Endothelial cell (in vitro differentiated cells): ENCODE measurements at regions not wholly inside any gene's neighbourhood (a gene's known extent, or its start where the extent isn't known, plus 50 kb on each side); places are given as distances from the start of the nearest gene placed in this dataset.

Experiments used
- DNase-seq: peaks from one replicate; pipeline ENCODE4 v3.0.0; 2021; ENCODE audit warnings: low spot score
- H3K27ac Mint-ChIP-seq: one replicate; pipeline ENCODE4 v1.8.0; 2021; ENCODE audit warnings: mixed read lengths, inconsistent platforms; ENCODE audit not compliant: unreplicated experiment
- H3K27me3 Mint-ChIP-seq: one replicate; pipeline ENCODE4 v1.8.0; 2021; ENCODE audit warnings: mild to moderate bottlenecking, moderate library complexity, mixed read lengths, inconsistent platforms; ENCODE audit not compliant: unreplicated experiment
- H3K36me3 Mint-ChIP-seq: one replicate; pipeline ENCODE4 v1.8.0; 2021; ENCODE audit warnings: mild to moderate bottlenecking, low read depth, mixed read lengths, inconsistent platforms; ENCODE audit not compliant: unreplicated experiment
- H3K4me1 Mint-ChIP-seq: one replicate; pipeline ENCODE4 v1.8.0; 2021; ENCODE audit warnings: mild to moderate bottlenecking, mixed read lengths, inconsistent platforms; ENCODE audit not compliant: unreplicated experiment
- H3K4me3 Mint-ChIP-seq: one replicate; pipeline ENCODE4 v1.8.0; 2021; ENCODE audit warnings: mild to moderate bottlenecking, mixed read lengths, inconsistent platforms; ENCODE audit not compliant: unreplicated experiment
- H3K9me3 Mint-ChIP-seq: one replicate; pipeline ENCODE4 v1.8.0; 2021; ENCODE audit warnings: mixed read lengths, inconsistent platforms; ENCODE audit not compliant: unreplicated experiment
- TF ChIP-seq, protein P1 (sequence below): fragments of 200-600 bp; sonication (generic); IDR thresholded peaks from one replicate; pipeline ENCODE4 v1.5.0; 2021; ENCODE audit warnings: antibody characterized with exemption; ENCODE audit not compliant: unreplicated experiment

DNA sequence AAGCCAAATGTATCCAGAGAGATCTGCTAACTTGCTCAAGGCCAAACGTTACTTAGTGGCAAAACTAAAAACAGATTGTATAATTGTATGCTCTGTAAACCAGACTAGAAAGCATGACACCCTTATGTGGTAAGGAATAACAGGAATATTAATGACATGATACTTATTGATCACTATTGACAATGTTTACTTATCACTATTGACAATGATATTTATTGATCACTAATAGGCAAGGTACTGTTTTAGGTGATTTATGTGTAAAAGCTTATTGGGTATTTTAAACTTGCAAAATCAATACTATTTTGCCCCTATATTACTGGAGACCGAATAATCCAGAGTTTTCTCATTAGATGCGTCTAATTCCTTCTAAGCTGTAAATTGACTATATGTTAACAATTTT is 985.1 kb downstream of the CDH11 start:
- TF ChIP-seq, protein P1, sequence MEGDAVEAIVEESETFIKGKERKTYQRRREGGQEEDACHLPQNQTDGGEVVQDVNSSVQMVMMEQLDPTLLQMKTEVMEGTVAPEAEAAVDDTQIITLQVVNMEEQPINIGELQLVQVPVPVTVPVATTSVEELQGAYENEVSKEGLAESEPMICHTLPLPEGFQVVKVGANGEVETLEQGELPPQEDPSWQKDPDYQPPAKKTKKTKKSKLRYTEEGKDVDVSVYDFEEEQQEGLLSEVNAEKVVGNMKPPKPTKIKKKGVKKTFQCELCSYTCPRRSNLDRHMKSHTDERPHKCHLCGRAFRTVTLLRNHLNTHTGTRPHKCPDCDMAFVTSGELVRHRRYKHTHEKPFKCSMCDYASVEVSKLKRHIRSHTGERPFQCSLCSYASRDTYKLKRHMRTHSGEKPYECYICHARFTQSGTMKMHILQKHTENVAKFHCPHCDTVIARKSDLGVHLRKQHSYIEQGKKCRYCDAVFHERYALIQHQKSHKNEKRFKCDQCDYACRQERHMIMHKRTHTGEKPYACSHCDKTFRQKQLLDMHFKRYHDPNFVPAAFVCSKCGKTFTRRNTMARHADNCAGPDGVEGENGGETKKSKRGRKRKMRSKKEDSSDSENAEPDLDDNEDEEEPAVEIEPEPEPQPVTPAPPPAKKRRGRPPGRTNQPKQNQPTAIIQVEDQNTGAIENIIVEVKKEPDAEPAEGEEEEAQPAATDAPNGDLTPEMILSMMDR: no peak
- no peaks in the 10 kb centered on the region for H3K36me3 Mint-ChIP-seq

DNA sequence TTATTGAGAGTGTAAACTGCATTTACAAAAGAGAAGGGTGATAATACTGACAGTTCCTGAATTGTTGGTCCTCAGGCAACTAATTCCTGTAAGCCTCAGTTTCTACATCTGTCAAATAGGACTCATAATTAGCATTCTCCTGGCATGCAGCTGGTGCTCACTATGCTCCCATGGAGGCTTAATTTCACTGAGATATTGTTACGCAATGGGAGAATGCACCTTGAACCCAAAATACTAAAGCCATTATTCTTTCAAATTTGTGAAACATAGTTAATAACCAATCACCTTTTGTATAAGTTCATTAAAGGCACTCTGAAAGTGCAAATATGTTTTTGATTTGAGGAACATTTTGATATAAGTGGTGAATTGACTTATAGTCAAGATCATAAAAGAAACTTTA is 985.5 kb downstream of the CDH11 start:
- no peak overlapping the region for H3K27ac Mint-ChIP-seq
- no peak overlapping the region for H3K4me3 Mint-ChIP-seq
- no peaks in the 10 kb centered on the region for H3K9me3 Mint-ChIP-seq
- TF ChIP-seq, protein P1: no peak
- no peaks in the 10 kb centered on the region for H3K36me3 Mint-ChIP-seq
- no peaks in the 10 kb centered on the region for H3K27me3 Mint-ChIP-seq
- DNase-seq: no peak
- peaks cover 5% of the 10 kb centered on the region for H3K4me1 Mint-ChIP-seq

More for the DNA sequence above, 985.1 kb downstream of the CDH11 start:
- H3K9me3 Mint-ChIP-seq: no peaks in the 10 kb centered on the region
- peaks cover 5% of the 10 kb centered on the region for H3K4me1 Mint-ChIP-seq
- no peak overlapping the region for H3K4me3 Mint-ChIP-seq
- DNase-seq: no peak
- no peaks in the 10 kb centered on the region for H3K27me3 Mint-ChIP-seq
- H3K27ac Mint-ChIP-seq: no peak overlapping the region

DNA sequence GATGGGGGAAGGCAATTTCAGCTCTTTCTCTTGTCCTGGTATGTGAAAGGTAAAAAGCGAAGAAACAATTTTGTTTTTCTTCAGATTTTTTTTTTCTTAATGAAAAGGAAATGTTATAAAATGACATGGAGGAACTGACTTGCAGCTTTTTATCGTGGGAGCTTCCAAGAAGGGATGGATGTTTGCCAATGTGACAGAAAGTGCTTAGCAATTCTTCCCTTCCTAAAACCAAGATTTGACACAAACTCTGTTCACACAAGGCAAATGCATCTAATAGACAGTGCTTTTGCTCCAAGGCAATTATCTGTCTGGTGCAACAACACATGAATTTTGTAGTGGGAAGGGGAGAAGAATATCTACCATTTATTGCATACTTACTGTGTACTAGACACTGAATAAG is 988.5 kb downstream of the CDH11 start:
- DNase-seq: no peak
- H3K27me3 Mint-ChIP-seq: no peaks in the 10 kb centered on the region
- peaks cover 5% of the 10 kb centered on the region for H3K4me1 Mint-ChIP-seq
- H3K27ac Mint-ChIP-seq: no peak overlapping the region
- TF ChIP-seq, protein P1: no peak
- H3K4me3 Mint-ChIP-seq: no peak overlapping the region
- H3K36me3 Mint-ChIP-seq: no peaks in the 10 kb centered on the region
- H3K9me3 Mint-ChIP-seq: no peaks in the 10 kb centered on the region

DNA sequence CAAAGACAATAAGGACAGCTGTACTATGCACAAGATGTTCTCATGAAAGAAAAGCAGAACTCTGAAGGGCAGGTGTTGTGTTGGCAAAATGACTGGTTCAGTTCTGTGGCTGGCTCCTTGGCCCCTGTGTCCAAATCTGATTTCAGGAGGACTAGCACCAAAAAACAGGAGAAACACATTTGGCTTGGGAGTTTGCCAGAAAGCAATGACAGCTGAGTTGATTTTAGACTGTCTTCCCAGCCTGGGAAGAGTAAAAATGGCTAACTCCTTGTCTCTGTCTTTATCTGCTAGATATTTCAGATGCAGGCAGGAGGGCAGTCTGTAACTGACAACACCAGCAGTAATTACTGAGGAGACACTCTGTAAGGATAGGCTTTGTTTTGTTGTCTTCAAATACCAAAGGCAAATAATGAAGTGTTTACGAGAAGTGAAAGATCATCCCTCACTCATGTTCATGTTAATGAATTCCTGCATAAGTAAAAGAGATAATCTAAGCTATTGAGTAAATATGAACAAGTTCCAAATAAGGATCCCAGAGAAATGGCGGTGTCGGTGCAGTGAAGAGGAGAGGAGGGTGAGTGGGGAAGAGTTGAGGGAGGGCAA is 989.0 kb downstream of the CDH11 start:
- Mint-ChIP-seq H3K9me3 (no peaks in the 10 kb centered on the region), H3K27me3 (no peaks in the 10 kb centered on the region), H3K27ac (no peak overlapping the region), H3K4me3 (no peak overlapping the region), H3K36me3 (no peaks in the 10 kb centered on the region), H3K4me1 (peaks cover 5% of the 10 kb centered on the region)
- no peak for DNase-seq
- TF ChIP-seq, protein P1: no peak

DNA sequence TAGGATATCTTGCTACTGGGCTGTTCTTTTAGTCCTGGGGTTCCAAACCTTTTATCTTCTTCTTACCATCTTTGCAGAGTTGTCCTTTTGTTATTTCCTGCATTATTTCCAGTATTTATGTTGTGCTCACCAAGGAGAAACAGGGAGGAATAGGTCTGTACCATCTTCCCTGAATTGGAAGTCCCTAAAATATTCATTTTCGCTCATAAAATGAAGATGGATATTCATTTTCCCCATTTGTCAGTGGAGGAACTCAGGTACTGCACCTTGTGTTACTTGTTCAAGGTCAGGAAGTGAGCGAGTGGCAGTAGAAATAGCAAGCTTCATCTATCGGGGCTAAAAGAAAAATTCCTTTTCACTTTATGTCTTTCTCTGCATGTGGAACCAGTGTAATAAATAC is 989.7 kb downstream of the CDH11 start:
- no peaks in the 10 kb centered on the region for H3K36me3 Mint-ChIP-seq

More for the DNA sequence above, 989.7 kb downstream of the CDH11 start:
- H3K4me3 Mint-ChIP-seq: no peak overlapping the region
- TF ChIP-seq, protein P1: peak; percentile 52
- H3K27me3 Mint-ChIP-seq: no peaks in the 10 kb centered on the region
- DNase-seq: no peak
- no peaks in the 10 kb centered on the region for H3K9me3 Mint-ChIP-seq
- H3K27ac Mint-ChIP-seq: no peak overlapping the region
- peaks cover 5% of the 10 kb centered on the region for H3K4me1 Mint-ChIP-seq
